Right lobe of liver (tissue), 6 donors: ENCODE measurements at regions not wholly inside any gene's neighbourhood (a gene's known extent, or its start where the extent isn't known, plus 50 kb on each side); places are given as distances from the start of the nearest gene placed in this dataset.
A peak's percentile ranks its signal among the peaks of the same experiment; 100 is the strongest.

Experiments used
- ATAC-seq, 4 donors: fragments of 200-7000 bp; cut with Tn5 transposase; one replicate each; pipeline ENCODE4 v1.9.1; 2020; ENCODE audit warnings: mild to moderate bottlenecking in 4 of 4, moderate library complexity in 4 of 4
- DNase-seq, 3 donors: peaks; one replicate each; pipeline ENCODE4 v3.0.0-alpha.2; 2020
- H3K27ac ChIP-seq, 3 donors: fragments of 200-600 bp; one replicate each; pipeline ENCODE4 v1.8.0; 2022
- H3K27me3 ChIP-seq, 2 donors: fragments of 200-600 bp; one replicate each; pipeline ENCODE4 v1.8.0; 2022
- H3K36me3 ChIP-seq, 4 donors: fragments of 200-600 bp; sonication (generic) in 1 of 4; one replicate each; pipeline versions ENCODE4 v1.5.1 to v1.8.0; 2017 to 2022; ENCODE audit warnings: control low read depth in 1 of 4
- H3K4me1 ChIP-seq, 4 donors: fragments of 200-600 bp; sonication (generic) in 1 of 4; one replicate each; pipeline versions ENCODE4 v1.5.1 to v1.8.0; 2017 to 2022; ENCODE audit warnings: control low read depth in 1 of 4
- H3K4me3 ChIP-seq, 3 donors: fragments of 200-600 bp; one replicate each; pipeline ENCODE4 v1.8.0; 2022
- H3K9me3 ChIP-seq, 4 donors: fragments of 200-600 bp; sonication (generic) in 1 of 4; one replicate each; pipeline versions ENCODE4 v1.5.1 to v1.8.0; 2017 to 2022; ENCODE audit warnings: control low read depth in 1 of 4
- CTCF ChIP-seq, 4 donors: fragments of 200-600 bp in 3 of 4; fragments of 450-650 bp in 1 of 4; IDR thresholded peaks; one replicate each; pipeline versions ENCODE4 v1.5.1 to v1.8.0; 2016 to 2022; ENCODE audit warnings: antibody characterized with exemption in 4 of 4, mild to moderate bottlenecking in 2 of 4
- POLR2A ChIP-seq: fragments of 450-650 bp; IDR thresholded peaks from one replicate; pipeline ENCODE4 v1.6.1; 2017; ENCODE audit warnings: antibody characterized with exemption, mild to moderate bottlenecking
- WGBS: methylation state at CpG from one replicate; pipeline ENCODE4 v1.1.6; 2018; ENCODE audit warnings: low coverage, low lambda C conversion rate; ENCODE audit not compliant: insufficient coverage; ENCODE audit errors: missing lambda C conversion rate; 5-methylcytosine and 5-hydroxymethylcytosine counted together
- intact Hi-C, 2 donors: fragments of 100-400 bp; cut with DNase I; formaldehyde crosslinking; loops; one replicate each; pipeline versions ENCODE4 v1.11.2 to v1.14.1; 2022
- donor health status: DM: no; HTN: yes; CAD: no.
- donor health status: DM: no; HTN: no; CAD: no.
- donor health status: DM: no; HTN: no; CAD: no.
- donor health status: DM: no; HTN: yes; CAD: no.
- donor health status: DM: no; HTN: yes; CAD: no.

- no peaks in the 10 kb centered on the region for H3K4me1 ChIP-seq
- no peaks in the 10 kb centered on the region for H3K36me3 ChIP-seq
- no peaks in the 10 kb centered on the region for H3K9me3 ChIP-seq
- TF ChIP-seq POLR2A (no peak), CTCF (IDR thresholded peaks at IDR 0.05) (no peak)
- no peaks in the 10 kb centered on the region for H3K27me3 ChIP-seq
- intact Hi-C loops: no loop called here
- WGBS: 48% methylated on average over 3 of the region's 3 CpGs
- no peak for DNase-seq
- H3K4me3 ChIP-seq: no peak overlapping the region
- no peak overlapping the region for H3K27ac ChIP-seq
- ATAC-seq: no peak
Observed at GRCh38 chr7:21326921-21327320, 101.0 kb upstream of the SP4 start.

- Histone ChIP-seq H3K9me3 (no peaks in the 10 kb centered on the region), H3K4me3 (no peak overlapping the region), H3K36me3 (no peaks in the 10 kb centered on the region), H3K4me1 (no peaks in the 10 kb centered on the region), H3K27ac (no peak overlapping the region), H3K27me3 (no peaks in the 10 kb centered on the region)
- intact Hi-C loops: no loop called here
- ATAC-seq: no peak
- WGBS: 100% methylated on average over 4 of the region's 4 CpGs
- TF ChIP-seq POLR2A (no peak), CTCF (IDR thresholded peaks at IDR 0.05) (no peak)
- DNase-seq: no peak
Observed at GRCh38 chr7:21327422-21328409, 100.2 kb upstream of the SP4 start.

DNA sequence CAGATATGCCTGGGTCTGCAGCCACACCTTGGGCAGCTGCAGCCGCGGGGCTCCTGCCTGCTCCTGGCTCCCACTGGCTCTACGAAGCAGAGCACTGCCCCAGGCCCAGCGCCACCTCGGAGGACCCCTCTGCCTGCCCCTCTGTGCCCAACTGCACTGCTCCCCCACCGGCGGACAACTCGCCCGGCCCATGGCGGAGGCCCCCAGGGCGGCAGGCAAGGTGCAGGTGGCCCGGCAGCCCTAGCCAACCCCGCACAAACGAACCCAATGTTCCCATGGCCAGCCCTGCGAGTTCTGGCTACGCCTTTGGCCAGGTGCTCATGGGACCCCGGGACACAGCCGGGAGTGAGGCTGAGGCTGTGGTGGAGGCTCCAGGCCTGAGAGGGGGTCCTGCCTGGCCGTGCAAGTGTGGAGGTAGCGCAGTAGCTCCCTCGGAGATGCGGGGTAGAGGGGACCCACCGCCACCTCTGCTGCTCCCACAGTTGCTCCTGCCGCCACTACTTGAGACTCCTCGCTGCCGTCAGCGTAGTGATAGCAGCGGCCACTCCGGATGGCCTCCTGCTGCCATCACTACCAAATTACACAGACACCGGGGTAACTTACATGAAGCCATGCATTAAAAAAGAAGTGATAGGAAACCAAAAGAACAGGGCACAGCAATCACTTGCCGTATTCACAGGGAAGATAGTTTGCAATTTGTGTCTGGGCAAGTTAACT is 97.3 kb upstream of the SP4 start:
- H3K36me3 ChIP-seq: no peaks in the 10 kb centered on the region
- TF ChIP-seq POLR2A: no peak
- H3K4me3 ChIP-seq: no peak overlapping the region
- no peaks in the 10 kb centered on the region for H3K27me3 ChIP-seq
- ATAC-seq (peak in 1 of 4 donors; percentile 26), DNase-seq (no peak)
- no peak overlapping the region for H3K27ac ChIP-seq
- H3K9me3 ChIP-seq: no peaks in the 10 kb centered on the region
- WGBS: 87% methylated on average over 3 of the region's 31 CpGs
- no peaks in the 10 kb centered on the region for H3K4me1 ChIP-seq
- intact Hi-C loops: no loop called here

DNA sequence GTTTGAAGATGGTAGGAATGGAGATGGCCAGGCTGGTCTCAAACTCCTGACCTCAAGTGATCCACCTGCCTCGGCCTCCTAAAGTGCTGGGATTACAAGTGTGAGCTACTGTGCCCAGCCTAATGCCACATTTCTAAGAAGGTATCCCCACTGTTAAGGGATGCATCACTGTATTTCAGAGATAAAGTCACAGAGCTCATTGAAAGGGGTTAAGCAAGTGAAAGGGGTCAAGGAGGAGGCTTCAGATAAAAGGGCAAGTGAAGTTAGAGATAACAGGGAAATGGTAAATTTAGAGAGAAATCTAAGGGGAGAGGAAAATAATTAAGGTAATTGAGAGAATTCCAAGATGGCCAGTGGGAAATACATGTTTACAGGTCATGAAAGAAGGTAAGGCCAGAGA is 93.0 kb upstream of the SP4 start:
- 82% methylated on average over 1 of the region's 1 CpG for WGBS
- Histone ChIP-seq H3K36me3 (no peaks in the 10 kb centered on the region), H3K9me3 (no peaks in the 10 kb centered on the region), H3K27me3 (no peaks in the 10 kb centered on the region), H3K4me1 (no peaks in the 10 kb centered on the region), H3K27ac (no peak overlapping the region), H3K4me3 (no peak overlapping the region)
- ATAC-seq: no peak
- intact Hi-C loops: no loop called here
- TF ChIP-seq CTCF (IDR thresholded peaks at IDR 0.05): no peak
- TF ChIP-seq POLR2A: no peak
- DNase-seq: no peak

GRCh38 chr7:21336743-21337142 is 91.1 kb upstream of the SP4 start:
- Histone ChIP-seq H3K36me3 (no peaks in the 10 kb centered on the region), H3K27ac (no peak overlapping the region), H3K4me3 (no peak overlapping the region), H3K4me1 (no peaks in the 10 kb centered on the region), H3K9me3 (no peaks in the 10 kb centered on the region), H3K27me3 (no peaks in the 10 kb centered on the region)
- no peak for DNase-seq
- TF ChIP-seq POLR2A (no peak), CTCF (IDR thresholded peaks at IDR 0.05) (no peak)
- ATAC-seq: no peak
- WGBS: 68% methylated on average over 7 of the region's 7 CpGs
- intact Hi-C loops: no loop called here
